NT2/D1 (cell line): ENCODE measurements at regions not wholly inside any gene's neighbourhood (a gene's known extent, or its start where the extent isn't known, plus 50 kb on each side); places are given as distances from the start of the nearest gene placed in this dataset.

Source experiments
- SUZ12 ChIP-seq: IDR thresholded peaks from 2 replicates; pipeline ENCODE4 v1.6.1; 2011; ENCODE audit not compliant: insufficient read length, insufficient read depth; ENCODE audit errors: extremely low read depth
- ZNF274 ChIP-seq: IDR thresholded peaks from 2 replicates; pipeline ENCODE4 v1.6.1; 2011; ENCODE audit warnings: mild to moderate bottlenecking, low read depth, low read length

DNA sequence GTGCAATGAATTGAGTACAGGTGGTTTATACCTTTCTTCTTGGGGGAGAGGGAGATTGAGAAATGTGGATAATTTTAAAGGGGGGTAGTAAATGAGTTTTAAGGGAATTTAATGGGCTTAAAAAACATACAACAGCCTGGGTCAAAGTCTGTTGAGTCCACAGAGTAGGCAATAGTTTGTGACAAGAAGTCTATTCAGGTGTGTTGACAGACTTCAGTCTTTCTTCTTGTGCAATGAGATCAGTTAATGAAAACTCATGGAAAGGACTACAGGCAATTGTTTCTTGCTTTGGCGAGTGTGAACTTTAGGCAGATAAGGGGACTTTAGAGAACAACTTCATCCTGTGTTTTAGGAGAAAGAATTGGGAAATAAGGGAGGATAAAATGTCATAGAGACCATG lies 507.8 kb upstream of the CA10 start:
- TF ChIP-seq ZNF274 (no peak), SUZ12 (no peak)
